Globus pallidus (tissue), 1 donor: ENCODE measurements at regions not wholly inside any gene's neighbourhood (a gene's known extent, or its start where the extent isn't known, plus 50 kb on each side); places are given as distances from the start of the nearest gene placed in this dataset.

Experiments
- DNase-seq: peaks from one replicate; pipeline ENCODE4 v3.0.0-alpha.2; 2015; ENCODE audit warnings: low spot score

- no peak for DNase-seq
Observed at GRCh38 chr11:92837595-92837994, 131.9 kb upstream of the MTNR1B start.

- DNase-seq, result no peak
Observed at GRCh38 chr11:92838759-92839310, 130.6 kb upstream of the MTNR1B start.

GRCh38 chr11:92839450-92839849 lies 130.0 kb upstream of the MTNR1B start:
- DNase-seq, result no peak

GRCh38 chr11:92841719-92842118 lies 127.7 kb upstream of the MTNR1B start:
- DNase-seq, result no peak

GRCh38 chr11:92843455-92843854 lies 126.0 kb upstream of the MTNR1B start:
- no peak for DNase-seq

- DNase-seq, result no peak
Observed at GRCh38 chr11:92844197-92844596, 125.3 kb upstream of the MTNR1B start.

GRCh38 chr11:92845390-92845789 lies 124.1 kb upstream of the MTNR1B start:
- DNase-seq, result no peak

- DNase-seq, result no peak
Observed at GRCh38 chr11:92845805-92846204, 123.6 kb upstream of the MTNR1B start.

- DNase-seq, result no peak
Observed at GRCh38 chr11:92846491-92847125, 122.8 kb upstream of the MTNR1B start.

- DNase-seq, result no peak
Observed at GRCh38 chr11:92848578-92848977, 120.9 kb upstream of the MTNR1B start.

GRCh38 chr11:92850296-92850826 lies 119.1 kb upstream of the MTNR1B start:
- DNase-seq, result no peak

- no peak for DNase-seq
Observed at GRCh38 chr11:92852229-92852628, 117.2 kb upstream of the MTNR1B start.

GRCh38 chr11:92852946-92853345 lies 116.5 kb upstream of the MTNR1B start:
- no peak for DNase-seq

GRCh38 chr11:92854162-92854561 lies 115.3 kb upstream of the MTNR1B start:
- no peak for DNase-seq

- no peak for DNase-seq
Observed at GRCh38 chr11:92854952-92855351, 114.5 kb upstream of the MTNR1B start.

- DNase-seq, result no peak
Observed at GRCh38 chr11:92855607-92856405, 113.6 kb upstream of the MTNR1B start.

- DNase-seq, result no peak
Observed at GRCh38 chr11:92857407-92857806, 112.0 kb upstream of the MTNR1B start.

GRCh38 chr11:92859156-92859690 lies 110.2 kb upstream of the MTNR1B start:
- peak; percentile 16 for DNase-seq

GRCh38 chr11:92861634-92862033 lies 107.8 kb upstream of the MTNR1B start:
- no peak for DNase-seq

- no peak for DNase-seq
Observed at GRCh38 chr11:92865352-92865751, 104.1 kb upstream of the MTNR1B start.

- no peak for DNase-seq
Observed at GRCh38 chr11:92866679-92867282, 102.7 kb upstream of the MTNR1B start.

GRCh38 chr11:92867913-92868619 lies 101.4 kb upstream of the MTNR1B start:
- DNase-seq, result no peak
